Heart left ventricle (tissue), 13 donors: ENCODE measurements at regions not wholly inside any gene's neighbourhood (a gene's known extent, or its start where the extent isn't known, plus 50 kb on each side); places are given as distances from the start of the nearest gene placed in this dataset.

Experiments used
- CTCF ChIP-seq, 12 donors: fragments of 200-600 bp; sonication (generic) in 4 of 12; IDR thresholded peaks; one replicate each; pipeline versions ENCODE4 v1.5.0 to v1.8.0; 2018 to 2022; ENCODE audit warnings: antibody characterized with exemption in 12 of 12, mild to moderate bottlenecking in 5 of 12
- POLR2A ChIP-seq, 2 donors: fragments of 450-650 bp; IDR thresholded peaks; one replicate each; pipeline ENCODE4 v1.6.1; 2017; ENCODE audit warnings: antibody characterized with exemption in 2 of 2, mild to moderate bottlenecking in 2 of 2, moderate library complexity in 2 of 2
- donor health status: ischemic (EF 13 %, LVEDD 7.1; RV severe dilation, severe dysfunction).
- donor health status: DM: no; HTN: yes; CAD: no.
- donor health status: DM: no; HTN: no; CAD: no.
- donor health status: ischemic (EF 25% LVEDD 6.9; RV normal size, moderate dysfunction).
- donor health status: ischemic (EF 25% LVEDD 5.7; RV mildly dilated, moderate dysfunction).
- donor health status: ischemic (EF 35%, LVEDD 5.7; RV mildly dilated, moderate dysfunction).
- donor health status: nonischemic (EF 11% LVEDD 7.7; RV severe dilation, severe dysfunction).
- donor health status: DM: yes; HTN: yes; CAD: no.
- donor health status: PGD.
- donor health status: ischemic (EF 29% LVEDD 5.4; RV normal size, mild dysfunction).
- donor health status: nonischemic (EF 23%, LVEDD 6.1; RV moderate dilation, normal function).

GRCh38 chr12:87809916-87810315 is 219.3 kb downstream of the C12orf50 start:
- no peak for TF ChIP-seq CTCF (IDR thresholded peaks at IDR 0.05)
- no peak for TF ChIP-seq POLR2A (IDR thresholded peaks at IDR 0.05)
